Esophagus muscularis mucosa (tissue), 4 donors: ENCODE measurements at regions not wholly inside any gene's neighbourhood (a gene's known extent, or its start where the extent isn't known, plus 50 kb on each side); places are given as distances from the start of the nearest gene placed in this dataset.

Experiments used
- DNase-seq: peaks from one replicate; pipeline ENCODE4 v3.0.0-alpha.2; 2017; ENCODE audit errors: extremely low spot score
- H3K27ac ChIP-seq, 4 donors: fragments of 200-600 bp; sonication (generic); replicated peaks in 1 of 4; 1 replicate in 3 of 4; 2 replicates in 1 of 4; pipeline ENCODE4 v1.5.1; 2016 to 2019; ENCODE audit warnings: mild to moderate bottlenecking in 1 of 4
- H3K27me3 ChIP-seq, 4 donors: fragments of 200-600 bp; sonication (generic); one replicate each; pipeline versions ENCODE4 v1.5.1 to v1.6.0; 2016 to 2019
- H3K36me3 ChIP-seq, 4 donors: fragments of 200-600 bp; sonication (generic); one replicate each; pipeline ENCODE4 v1.5.1; 2016 to 2019
- H3K4me1 ChIP-seq, 4 donors: fragments of 200-600 bp; sonication (generic); one replicate each; pipeline ENCODE4 v1.5.1; 2016 to 2019
- H3K4me3 ChIP-seq, 4 donors: fragments of 200-600 bp; sonication (generic); 1 replicate in 2 of 4; 2 replicates in 2 of 4; pipeline ENCODE4 v1.5.1; 2016 to 2019; ENCODE audit warnings: mild to moderate bottlenecking in 4 of 4, moderate library complexity in 1 of 4
- H3K9me3 ChIP-seq, 4 donors: fragments of 200-600 bp; sonication (generic); 1 replicate in 3 of 4; 2 replicates in 1 of 4; pipeline ENCODE4 v1.5.1; 2016 to 2019
- EP300 ChIP-seq: sonication (generic); formaldehyde crosslinking; IDR thresholded peaks from one replicate; pipeline ENCODE4 v1.6.1; 2017; ENCODE audit warnings: antibody characterized with exemption
- POLR2A ChIP-seq: fragments of 450-650 bp; IDR thresholded peaks from one replicate; pipeline ENCODE4 v1.6.1; 2017; ENCODE audit warnings: antibody characterized with exemption, moderate library complexity, mild to moderate bottlenecking, low read depth
- POLR2AphosphoS5 ChIP-seq, 2 donors: sonication (generic); formaldehyde crosslinking; IDR thresholded peaks; one replicate each; pipeline ENCODE4 v1.6.1; 2017; ENCODE audit warnings: antibody characterized with exemption in 2 of 2
- WGBS: methylation state at CpG from one replicate; pipeline ENCODE4 v1.1.5; 2018; 5-methylcytosine and 5-hydroxymethylcytosine counted together
- intact Hi-C: fragments of 100-400 bp; cut with DNase I; formaldehyde crosslinking; loops from one replicate; pipeline ENCODE4 v1.15.1; 2023
- TF ChIP-seq, protein P1 (sequence below), 3 experiments: fragments of 200-600 bp in 2 of 3; fragments of 450-650 bp in 1 of 3; sonication (generic) in 2 of 3; IDR thresholded peaks; one replicate each; pipeline ENCODE4 v1.5.1; 2017 to 2019; ENCODE audit warnings: antibody characterized with exemption in 3 of 3, mild to moderate bottlenecking in 2 of 3, moderate library complexity in 1 of 3

- no peaks in the 10 kb centered on the region for H3K27me3 ChIP-seq
- no peak overlapping the region for H3K27ac ChIP-seq
- H3K36me3 ChIP-seq: no peaks in the 10 kb centered on the region
- no peak overlapping the region for H3K4me3 ChIP-seq
- intact Hi-C loops: no loop called here
- TF ChIP-seq POLR2AphosphoS5 (IDR thresholded peaks at IDR 0.05) (no peak), POLR2A (no peak), EP300 (no peak)
- TF ChIP-seq, protein P1, sequence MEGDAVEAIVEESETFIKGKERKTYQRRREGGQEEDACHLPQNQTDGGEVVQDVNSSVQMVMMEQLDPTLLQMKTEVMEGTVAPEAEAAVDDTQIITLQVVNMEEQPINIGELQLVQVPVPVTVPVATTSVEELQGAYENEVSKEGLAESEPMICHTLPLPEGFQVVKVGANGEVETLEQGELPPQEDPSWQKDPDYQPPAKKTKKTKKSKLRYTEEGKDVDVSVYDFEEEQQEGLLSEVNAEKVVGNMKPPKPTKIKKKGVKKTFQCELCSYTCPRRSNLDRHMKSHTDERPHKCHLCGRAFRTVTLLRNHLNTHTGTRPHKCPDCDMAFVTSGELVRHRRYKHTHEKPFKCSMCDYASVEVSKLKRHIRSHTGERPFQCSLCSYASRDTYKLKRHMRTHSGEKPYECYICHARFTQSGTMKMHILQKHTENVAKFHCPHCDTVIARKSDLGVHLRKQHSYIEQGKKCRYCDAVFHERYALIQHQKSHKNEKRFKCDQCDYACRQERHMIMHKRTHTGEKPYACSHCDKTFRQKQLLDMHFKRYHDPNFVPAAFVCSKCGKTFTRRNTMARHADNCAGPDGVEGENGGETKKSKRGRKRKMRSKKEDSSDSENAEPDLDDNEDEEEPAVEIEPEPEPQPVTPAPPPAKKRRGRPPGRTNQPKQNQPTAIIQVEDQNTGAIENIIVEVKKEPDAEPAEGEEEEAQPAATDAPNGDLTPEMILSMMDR (IDR thresholded peaks at IDR 0.05): no peak
- peaks cover 0 to 4% (median 0%) of the 10 kb centered on the region in 4 donors for H3K4me1 ChIP-seq
- DNase-seq: no peak
- no peaks in the 10 kb centered on the region for H3K9me3 ChIP-seq
These were observed 358.2 kb upstream of the PTGER4 start for GRCh38 chr5:40321514-40321913.

- DNase-seq: no peak
- Histone ChIP-seq H3K27me3 (no peaks in the 10 kb centered on the region), H3K4me3 (no peak overlapping the region), H3K36me3 (no peaks in the 10 kb centered on the region), H3K4me1 (peaks cover 0 to 4% (median 0%) of the 10 kb centered on the region in 4 donors), H3K27ac (no peak overlapping the region), H3K9me3 (no peaks in the 10 kb centered on the region)
- intact Hi-C loops: no loop called here
- no peak for TF ChIP-seq POLR2A
- TF ChIP-seq, protein P1 (IDR thresholded peaks at IDR 0.05): no peak
- no peak for TF ChIP-seq EP300
- no peak for TF ChIP-seq POLR2AphosphoS5 (IDR thresholded peaks at IDR 0.05)
These were observed 361.3 kb upstream of the PTGER4 start for GRCh38 chr5:40318395-40318794.

GRCh38 chr5:40317023-40317422 lies 362.7 kb upstream of the PTGER4 start:
- Histone ChIP-seq H3K36me3 (no peaks in the 10 kb centered on the region), H3K27me3 (no peaks in the 10 kb centered on the region), H3K27ac (no peak overlapping the region), H3K4me1 (peaks cover 0 to 4% (median 0%) of the 10 kb centered on the region in 4 donors), H3K9me3 (no peaks in the 10 kb centered on the region), H3K4me3 (no peak overlapping the region)
- TF ChIP-seq, protein P1 (IDR thresholded peaks at IDR 0.05): no peak
- TF ChIP-seq EP300: no peak
- no peak for TF ChIP-seq POLR2A
- TF ChIP-seq POLR2AphosphoS5 (IDR thresholded peaks at IDR 0.05): no peak
- WGBS: 89% methylated on average over 3 of the region's 3 CpGs
- no peak for DNase-seq
- intact Hi-C loops: no loop called here

GRCh38 chr5:40315126-40315525 lies 364.6 kb upstream of the PTGER4 start:
- intact Hi-C loops: no loop called here
- DNase-seq: no peak
- 61% methylated on average over 1 of the region's 1 CpG for WGBS
- H3K36me3 ChIP-seq: no peaks in the 10 kb centered on the region
- no peaks in the 10 kb centered on the region for H3K9me3 ChIP-seq
- H3K27ac ChIP-seq: no peak overlapping the region
- H3K4me3 ChIP-seq: no peak overlapping the region
- H3K27me3 ChIP-seq: no peaks in the 10 kb centered on the region
- no peak for TF ChIP-seq EP300
- TF ChIP-seq POLR2AphosphoS5 (IDR thresholded peaks at IDR 0.05): no peak
- TF ChIP-seq, protein P1 (IDR thresholded peaks at IDR 0.05): no peak
- no peak for TF ChIP-seq POLR2A
- H3K4me1 ChIP-seq: no peaks in the 10 kb centered on the region

DNA sequence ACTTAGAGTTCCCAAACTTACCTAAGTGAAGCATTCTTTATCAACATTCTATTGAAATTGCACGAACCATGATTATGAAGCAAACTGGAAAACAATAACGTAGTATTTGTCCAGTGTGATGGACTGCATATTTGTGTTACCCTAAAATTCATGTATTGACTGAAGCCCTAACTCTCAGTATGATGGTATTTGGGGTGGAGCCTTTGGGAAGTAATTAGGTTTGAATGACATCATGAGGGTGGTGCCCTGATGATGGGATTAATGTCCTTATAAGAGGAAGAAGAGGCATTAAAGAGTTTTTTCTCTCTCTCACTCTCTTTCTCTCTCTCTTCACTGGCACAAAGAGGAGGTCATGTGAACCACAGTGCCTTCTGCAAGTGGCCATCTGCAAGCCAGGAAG lies 365.4 kb upstream of the PTGER4 start:
- WGBS: 80% methylated on average over 2 of the region's 2 CpGs
- Histone ChIP-seq H3K4me1 (no peaks in the 10 kb centered on the region), H3K27ac (no peak overlapping the region)

More for the DNA sequence above, 365.4 kb upstream of the PTGER4 start:
- TF ChIP-seq EP300: no peak
- TF ChIP-seq POLR2A: no peak
- TF ChIP-seq, protein P1 (IDR thresholded peaks at IDR 0.05): no peak
- TF ChIP-seq POLR2AphosphoS5 (IDR thresholded peaks at IDR 0.05): no peak
- Histone ChIP-seq H3K27me3 (no peaks in the 10 kb centered on the region), H3K4me3 (no peak overlapping the region), H3K36me3 (no peaks in the 10 kb centered on the region), H3K9me3 (no peaks in the 10 kb centered on the region)
- DNase-seq: no peak
- intact Hi-C loops: no loop called here
